WTC11 (cell line): ENCODE measurements at regions not wholly inside any gene's neighbourhood (a gene's known extent, or its start where the extent isn't known, plus 50 kb on each side); places are given as distances from the start of the nearest gene placed in this dataset.

Experiments
- ATAC-seq: fragments of 200-7000 bp; cut with Tn5 transposase; 2 replicates; pipeline ENCODE4 v1.10.0; 2021; ENCODE audit warnings: mild to moderate bottlenecking, moderate library complexity
- CTCF ChIA-PET: fragments of 300-600 bp; sonication (Branson Sonifier 250); formaldehyde crosslinking; loops from one replicate; lab custom pipeline; 2021; ENCODE audit warnings: antibody characterized with exemption; lab: Charles Lee
- POLR2A ChIA-PET: fragments of 350-600 bp; sonication (Branson Sonifier 250); formaldehyde crosslinking; loops from one replicate; lab custom pipeline; 2021; ENCODE audit warnings: antibody characterized with exemption; lab: Charles Lee
- DNase-seq: peaks from one replicate; pipeline ENCODE4 v3.0.0; 2021; ENCODE audit warnings: low spot score
- H3K27ac Mint-ChIP-seq: 2 replicates; pipeline ENCODE4 v1.8.0; 2021; ENCODE audit warnings: mixed read lengths
- H3K27me3 Mint-ChIP-seq: 2 replicates; pipeline ENCODE4 v1.8.0; 2021; ENCODE audit warnings: low read depth, mild to moderate bottlenecking, moderate library complexity, mixed read lengths
- H3K36me3 Mint-ChIP-seq: 2 replicates; pipeline ENCODE4 v1.8.0; 2021; ENCODE audit warnings: mixed read lengths
- H3K4me1 Mint-ChIP-seq: 2 replicates; pipeline ENCODE4 v1.8.0; 2022; ENCODE audit warnings: mixed read lengths
- H3K4me3 Mint-ChIP-seq: 2 replicates; pipeline ENCODE4 v1.8.0; 2021; ENCODE audit warnings: mild to moderate bottlenecking, moderate library complexity, mixed read lengths
- H3K9me3 Mint-ChIP-seq: 2 replicates; pipeline ENCODE4 v1.8.0; 2021; ENCODE audit warnings: mixed read lengths
- CDX4 ChIP-seq: fragments of 250-450 bp; sonication (Bioruptor Pico); IDR thresholded peaks from 2 replicates; pipeline ENCODE4 v1.9.0; 2021; ENCODE audit warnings: moderate library complexity, mild to moderate bottlenecking, inconsistent platforms, borderline replicate concordance
- CTCF ChIP-seq: fragments of 200-600 bp; IDR thresholded peaks from 2 replicates; pipeline ENCODE4 v1.8.0; 2022; ENCODE audit warnings: antibody characterized with exemption
- E2F1 ChIP-seq: sonication (generic); formaldehyde crosslinking; IDR thresholded peaks from 2 replicates; pipeline ENCODE4 v1.8.0; 2022; ENCODE audit warnings: mild to moderate bottlenecking, missing genetic modification reagents
- ELF4 ChIP-seq: sonication (generic); formaldehyde crosslinking; IDR thresholded peaks from 2 replicates; pipeline ENCODE4 v1.8.1; 2022; ENCODE audit warnings: low read depth, mild to moderate bottlenecking, moderate library complexity, missing genetic modification reagents
- EMX1 ChIP-seq: fragments of 250-450 bp; sonication (Bioruptor Pico); IDR thresholded peaks from 2 replicates; pipeline ENCODE4 v1.8.0; 2021; ENCODE audit warnings: mild to moderate bottlenecking
- ESRRA ChIP-seq: sonication (generic); formaldehyde crosslinking; IDR thresholded peaks from 2 replicates; pipeline ENCODE4 v1.8.1; 2022; ENCODE audit warnings: mild to moderate bottlenecking, missing genetic modification reagents, borderline replicate concordance
- ETV6 ChIP-seq: sonication (generic); formaldehyde crosslinking; IDR thresholded peaks from 2 replicates; pipeline ENCODE4 v1.8.1; 2022; ENCODE audit warnings: mild to moderate bottlenecking, missing genetic modification reagents
- FOXK1 ChIP-seq: sonication (generic); formaldehyde crosslinking; IDR thresholded peaks from 2 replicates; pipeline ENCODE4 v1.8.0; 2022; ENCODE audit warnings: mild to moderate bottlenecking, moderate library complexity, missing genetic modification reagents
- FOXP1 ChIP-seq: sonication (generic); formaldehyde crosslinking; IDR thresholded peaks from 2 replicates; pipeline ENCODE4 v1.8.0; 2022; ENCODE audit warnings: missing genetic modification reagents, mild to moderate bottlenecking, moderate library complexity, borderline replicate concordance
- JAZF1 ChIP-seq: fragments of 250-450 bp; sonication (Bioruptor Pico); IDR thresholded peaks from 2 replicates; pipeline ENCODE4 v1.9.0; 2021; ENCODE audit warnings: moderate library complexity, mild to moderate bottlenecking, inconsistent platforms
- NFYB ChIP-seq: sonication (generic); formaldehyde crosslinking; conservative IDR thresholded peaks from 2 replicates; pipeline ENCODE4 v1.8.0; 2022; ENCODE audit warnings: low read depth, missing genetic modification reagents
- RELA ChIP-seq: sonication (generic); formaldehyde crosslinking; IDR thresholded peaks from 2 replicates; pipeline ENCODE4 v1.8.1; 2022; ENCODE audit warnings: missing genetic modification reagents, mild to moderate bottlenecking, borderline replicate concordance
- SMAD4 ChIP-seq: sonication (generic); formaldehyde crosslinking; IDR thresholded peaks from 2 replicates; pipeline ENCODE4 v1.8.0; 2022; ENCODE audit warnings: mild to moderate bottlenecking, missing genetic modification reagents
- TEAD4 ChIP-seq: sonication (generic); formaldehyde crosslinking; IDR thresholded peaks from 2 replicates; pipeline ENCODE4 v1.8.0; 2022; ENCODE audit warnings: mild to moderate bottlenecking, missing genetic modification reagents
- ZMAT4 ChIP-seq: fragments of 250-450 bp; sonication (Bioruptor Pico); IDR thresholded peaks from 2 replicates; pipeline ENCODE4 v1.9.0; 2021; ENCODE audit warnings: mild to moderate bottlenecking
- ZNF281 ChIP-seq: sonication (generic); formaldehyde crosslinking; IDR thresholded peaks from 2 replicates; pipeline ENCODE4 v1.8.0; 2023; ENCODE audit warnings: mild to moderate bottlenecking, missing genetic modification reagents
- ZNF671 ChIP-seq: fragments of 250-450 bp; sonication (Bioruptor Pico); IDR thresholded peaks from 2 replicates; pipeline ENCODE4 v1.8.0; 2021; ENCODE audit warnings: mild to moderate bottlenecking
- ZSCAN18 ChIP-seq: fragments of 250-450 bp; sonication (Bioruptor Pico); IDR thresholded peaks from 2 replicates; pipeline ENCODE4 v2.1.2; 2022; ENCODE audit warnings: mild to moderate bottlenecking, moderate library complexity

- ChIA-PET POLR2A (no interaction called here), CTCF (interaction anchor here (2.3 kb wide), 1 partner anchor 227 kb away, joined by 7 read pairs; no protein-coding TSS in a partner anchor)
- H3K36me3 Mint-ChIP-seq: no peaks in the 10 kb centered on the region
- no peaks in the 10 kb centered on the region for H3K9me3 Mint-ChIP-seq
- H3K27me3 Mint-ChIP-seq: no peaks in the 10 kb centered on the region
- H3K4me1 Mint-ChIP-seq: peaks cover 41% of the 10 kb centered on the region
- no peak for DNase-seq
- no peak overlapping the region for H3K4me3 Mint-ChIP-seq
- no peak overlapping the region for H3K27ac Mint-ChIP-seq
- TF ChIP-seq JAZF1 (CRISPR knock-in tag) (no peak), ZNF671 (CRISPR knock-in tag) (no peak), NFYB (CRISPR knock-in tag) (no peak), SMAD4 (CRISPR knock-in tag) (no peak), ETV6 (CRISPR knock-in tag) (no peak), ZNF281 (CRISPR knock-in tag) (no peak), TEAD4 (CRISPR knock-in tag) (no peak)
- TF ChIP-seq, all 79 proteins: peak for 0
- no peak for ATAC-seq
Observed at GRCh38 chr3:182618981-182619591, 174.2 kb upstream of the ATP11B start.

GRCh38 chr3:182620723-182621434, 172.4 kb upstream of the ATP11B start:
- no peak for DNase-seq
- TF ChIP-seq FOXP1 (CRISPR knock-in tag) (no peak), EMX1 (CRISPR knock-in tag) (no peak), CDX4 (CRISPR knock-in tag) (no peak), ELF4 (no peak), FOXK1 (no peak), RELA (no peak), ZSCAN18 (CRISPR knock-in tag) (no peak), ZMAT4 (no peak), TEAD4 (CRISPR knock-in tag) (no peak), ESRRA (CRISPR knock-in tag) (no peak), E2F1 (CRISPR knock-in tag) (no peak), CTCF (no peak)
- TF ChIP-seq, all 79 proteins: peak for 0
- Mint-ChIP-seq H3K9me3 (peaks cover 14% of the 10 kb centered on the region), H3K27ac (no peak overlapping the region), H3K4me3 (no peak overlapping the region), H3K4me1 (peaks cover 40% of the 10 kb centered on the region), H3K36me3 (no peaks in the 10 kb centered on the region), H3K27me3 (no peaks in the 10 kb centered on the region)
- ChIA-PET CTCF (interaction anchor here (0.8 to 2.7 kb wide), 16 partner anchors 10 to 1294 kb away, joined by 3 to 20 read pairs (median 4); no protein-coding TSS in a partner anchor), POLR2A (no interaction called here)
- peak; percentile 79 for ATAC-seq
